ENCODE measurements at regions not wholly inside any gene's neighbourhood (a gene's known extent, or its start where the extent isn't known, plus 50 kb on each side); places are given as distances from the start of the nearest gene placed in this dataset.
"Not testable (repeated sequence)": the region's sequence is repeated elsewhere in the genome, so short reads cannot be mapped to it uniquely, and the experiment has no call there.

DNA sequence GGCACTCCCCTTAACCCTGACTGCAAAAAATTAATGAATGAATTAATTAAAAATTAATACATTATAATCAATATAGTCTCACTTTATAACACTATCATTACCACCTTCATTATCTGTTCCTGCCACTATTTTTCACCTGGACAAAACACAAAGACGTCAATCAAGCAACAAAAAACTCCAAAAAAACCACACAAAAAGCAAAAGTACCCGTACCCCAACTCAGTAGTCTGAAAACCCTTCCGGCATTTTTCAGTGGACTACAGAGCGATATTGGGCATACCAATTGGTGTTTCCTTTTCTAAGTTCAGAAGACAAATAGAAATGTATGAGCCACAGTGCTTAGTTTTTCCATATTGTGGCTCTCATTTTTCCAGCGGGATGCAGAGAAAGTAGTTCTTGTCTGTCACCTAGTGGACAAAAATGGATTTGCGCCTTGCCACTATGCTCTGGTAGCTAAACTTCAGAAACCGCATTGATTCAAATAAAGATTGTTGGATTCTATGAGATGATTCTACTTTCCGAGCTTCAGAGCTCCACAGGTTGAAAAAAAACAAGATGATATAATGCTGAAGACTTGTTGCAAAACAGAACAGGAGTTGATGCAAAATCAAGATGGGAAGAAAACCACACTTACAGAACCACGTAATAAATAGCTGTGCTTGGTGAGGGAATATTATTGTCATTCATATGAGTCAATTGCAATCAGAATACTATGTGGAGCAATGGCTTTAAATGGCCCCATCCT, 50.6 kb upstream of the ITGB1 start:
- peak; percentile 78 for DNase-seq (ENCODE audit: low read depth)

DNA sequence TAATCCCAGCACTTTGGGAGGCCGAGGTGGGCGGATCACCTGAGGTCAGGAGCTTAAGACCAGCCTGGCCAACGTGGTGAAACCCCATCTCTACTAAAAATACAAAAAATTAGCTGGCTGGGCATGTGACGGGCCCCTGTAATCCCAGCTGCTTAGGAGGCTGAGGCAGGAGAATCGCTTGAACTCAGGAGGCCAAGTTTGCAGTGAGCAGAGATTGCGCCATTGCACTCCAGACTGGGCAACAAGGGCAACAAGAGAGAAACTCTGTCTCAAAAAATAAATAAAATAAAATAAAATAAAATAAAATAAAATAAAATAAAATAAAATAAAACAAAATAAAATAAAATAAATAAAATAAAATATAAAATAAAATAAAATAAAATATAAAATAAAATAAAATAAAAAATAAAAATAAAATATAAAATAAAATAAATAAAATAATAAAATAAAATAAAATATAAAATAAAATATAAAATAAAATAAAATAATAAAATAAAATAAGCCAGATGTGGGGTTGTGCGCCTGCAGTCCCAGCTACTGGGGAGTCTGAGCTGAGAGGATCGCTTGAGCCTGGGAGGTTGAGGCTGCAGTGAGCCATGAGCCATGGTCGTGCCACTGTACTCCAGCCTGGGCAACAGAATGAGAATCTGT, 49.8 kb upstream of the ITGB1 start:
- not testable (repeated sequence) for DNase-seq (ENCODE audit: low read depth)
